NB4 (cell line): ENCODE measurements at regions not wholly inside any gene's neighbourhood (a gene's known extent, or its start where the extent isn't known, plus 50 kb on each side); places are given as distances from the start of the nearest gene placed in this dataset.

ENCODE experiments used
- DNase-seq: peaks from one replicate; pipeline ENCODE4 v3.0.0; 2010; ENCODE audit warnings: low read depth
- H3K4me3 ChIP-seq: one replicate; pipeline ENCODE4 v1.5.1; 2011; ENCODE audit warnings: mild to moderate bottlenecking, low read depth, low read length, moderate library complexity
- CTCF ChIP-seq: IDR thresholded peaks from one replicate; pipeline ENCODE4 v1.5.1; 2012; ENCODE audit warnings: low read depth, low read length
- MAX ChIP-seq: IDR thresholded peaks from 2 replicates; pipeline ENCODE4 v1.6.1; 2011; ENCODE audit warnings: low read depth, low read length
- MYC ChIP-seq: IDR thresholded peaks from 2 replicates; pipeline ENCODE4 v1.6.1; 2011; ENCODE audit warnings: low read depth, low read length
- POLR2A ChIP-seq: IDR thresholded peaks from 2 replicates; pipeline ENCODE4 v1.6.1; 2011; ENCODE audit warnings: mild to moderate bottlenecking; ENCODE audit not compliant: insufficient read length; ENCODE audit errors: extremely low read depth

- TF ChIP-seq MAX = no peak
- no peak for TF ChIP-seq POLR2A
- no peak for TF ChIP-seq CTCF
- no peak for TF ChIP-seq MYC
- no peak for DNase-seq
Measured at GRCh38 chr9:14373336-14373666, 59.4 kb upstream of the NFIB start.

GRCh38 chr9:14372437-14373335, 58.7 kb upstream of the NFIB start:
- TF ChIP-seq CTCF (no peak), MYC (no peak), POLR2A (no peak), MAX (no peak)

More at GRCh38 chr9:14373336-14373666, 59.4 kb upstream of the NFIB start:
- H3K4me3 ChIP-seq = no peak overlapping the region

GRCh38 chr9:14369011-14369410, 55.1 kb upstream of the NFIB start:
- TF ChIP-seq MAX (no peak), MYC (no peak), POLR2A (no peak), CTCF (no peak)
- no peak for DNase-seq
- H3K4me3 ChIP-seq = no peak overlapping the region

More at GRCh38 chr9:14372437-14373335, 58.7 kb upstream of the NFIB start:
- DNase-seq = no peak
- H3K4me3 ChIP-seq = no peak overlapping the region

- DNase-seq = no peak
- H3K4me3 ChIP-seq = no peak overlapping the region
- TF ChIP-seq MYC (no peak), POLR2A (no peak), MAX (no peak), CTCF (no peak)
Measured at GRCh38 chr9:14366076-14366475, 52.1 kb upstream of the NFIB start.

- H3K4me3 ChIP-seq = no peak overlapping the region
- DNase-seq = no peak
- TF ChIP-seq CTCF = no peak
- TF ChIP-seq POLR2A = no peak
- TF ChIP-seq MYC = no peak
- no peak for TF ChIP-seq MAX
Measured at GRCh38 chr9:14365670-14366069, 51.7 kb upstream of the NFIB start.
